Endodermal cell (in vitro differentiated cells): ENCODE measurements at regions not wholly inside any gene's neighbourhood (a gene's known extent, or its start where the extent isn't known, plus 50 kb on each side); places are given as distances from the start of the nearest gene placed in this dataset.

Source experiments
- DNase-seq: peaks from one replicate; pipeline ENCODE4 v3.0.0-alpha.2; 2017
- H3K27ac ChIP-seq: 2 replicates; pipeline ENCODE4 v1.5.1; 2013; ENCODE audit warnings: mild to moderate bottlenecking, low read depth, low read length, moderate library complexity
- H3K27me3 ChIP-seq: 2 replicates; pipeline ENCODE4 v1.6.1; 2013; ENCODE audit warnings: mild to moderate bottlenecking, low read length, moderate library complexity; ENCODE audit not compliant: insufficient read depth, control insufficient read depth, poor library complexity, severe bottlenecking
- H3K36me3 ChIP-seq: 2 replicates; pipeline ENCODE4 v1.7.0; 2013; ENCODE audit warnings: mild to moderate bottlenecking, low read length, moderate library complexity; ENCODE audit not compliant: control insufficient read depth, insufficient read depth
- H3K4me1 ChIP-seq: one replicate; pipeline ENCODE4 v1.7.0; 2013; ENCODE audit warnings: low read length; ENCODE audit not compliant: control insufficient read depth, insufficient read depth
- H3K4me3 ChIP-seq: 2 replicates; pipeline ENCODE4 v1.5.1; 2013; ENCODE audit warnings: mild to moderate bottlenecking, low read length, moderate library complexity
- H3K9ac ChIP-seq: 2 replicates; pipeline ENCODE4 v1.6.1; 2013; ENCODE audit warnings: mild to moderate bottlenecking, low read length, moderate library complexity; ENCODE audit not compliant: poor library complexity, severe bottlenecking; ENCODE audit errors: extremely low read depth
- H3K9me3 ChIP-seq: 2 replicates; pipeline ENCODE4 v1.6.1; 2013; ENCODE audit warnings: mild to moderate bottlenecking, low read length, moderate library complexity; ENCODE audit not compliant: control insufficient read depth
- H3K27ac Mint-ChIP-seq: 2 replicates; pipeline ENCODE4 v1.8.0; 2020; ENCODE audit warnings: mixed read lengths
- H3K27me3 Mint-ChIP-seq: 2 replicates; pipeline ENCODE4 v1.8.0; 2021; ENCODE audit warnings: mild to moderate bottlenecking, mixed read lengths; ENCODE audit not compliant: insufficient read depth
- H3K36me3 Mint-ChIP-seq: 2 replicates; pipeline ENCODE4 v1.8.0; 2020; ENCODE audit warnings: low read depth, mixed read lengths
- H3K4me1 Mint-ChIP-seq: 2 replicates; pipeline ENCODE4 v1.8.0; 2020; ENCODE audit warnings: mixed read lengths
- H3K4me3 Mint-ChIP-seq: 2 replicates; pipeline ENCODE4 v1.8.0; 2020; ENCODE audit warnings: mild to moderate bottlenecking, moderate library complexity, mixed read lengths
- H3K9me3 Mint-ChIP-seq: 2 replicates; pipeline ENCODE4 v1.8.0; 2020; ENCODE audit warnings: mild to moderate bottlenecking, mixed read lengths
- CTCF ChIP-seq: fragments of 200-600 bp; sonication (generic); conservative IDR thresholded peaks from 2 replicates; pipeline ENCODE4 v1.5.0; 2021; ENCODE audit warnings: antibody characterized with exemption, mild to moderate bottlenecking
- WGBS, 2 experiments: methylation state at CpG; one replicate each; pipeline versions ENCODE4 v1.1.5 to v1.1.7; 2013; ENCODE audit warnings: missing lambda C conversion rate in 2 of 2, mixed read lengths in 1 of 2; ENCODE audit not compliant: insufficient coverage in 1 of 2, insufficient read length in 1 of 2; 5-methylcytosine and 5-hydroxymethylcytosine counted together

DNA sequence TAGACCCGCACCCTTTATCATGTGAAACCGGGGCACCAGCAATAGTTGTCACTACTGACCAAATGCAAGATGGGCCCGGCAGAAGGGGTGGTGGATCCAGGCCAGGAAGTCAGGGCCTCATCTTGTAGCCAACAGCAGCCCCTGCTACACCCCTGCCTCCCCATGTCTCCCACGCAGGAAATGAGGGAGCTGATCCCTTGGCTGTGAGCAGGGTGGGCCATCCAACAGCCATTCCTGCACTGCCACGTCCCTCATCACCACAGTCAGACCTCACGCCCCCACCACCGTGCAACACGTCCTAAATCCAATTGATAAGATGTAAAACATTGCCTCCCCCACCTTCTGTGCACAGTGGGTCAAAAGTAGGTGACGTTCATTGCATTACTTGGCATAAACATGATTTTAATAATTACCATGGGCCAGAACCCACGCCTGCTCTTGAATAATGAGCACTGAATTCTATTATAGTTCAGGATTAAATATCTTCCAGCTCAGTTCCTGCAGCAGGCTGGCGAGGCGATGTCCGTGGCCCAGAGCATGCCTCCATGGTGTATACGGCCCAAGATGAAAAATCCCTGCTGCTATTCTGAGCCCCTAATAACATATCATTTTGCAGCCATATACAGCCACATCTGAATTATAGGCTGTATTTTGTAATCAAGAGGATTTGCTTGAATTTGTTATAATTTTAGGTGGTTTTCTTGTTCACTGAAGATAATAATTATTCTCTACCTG is 1373.8 kb downstream of the BRD1 start:
- H3K4me1 Mint-ChIP-seq: no peaks in the 10 kb centered on the region

DNA sequence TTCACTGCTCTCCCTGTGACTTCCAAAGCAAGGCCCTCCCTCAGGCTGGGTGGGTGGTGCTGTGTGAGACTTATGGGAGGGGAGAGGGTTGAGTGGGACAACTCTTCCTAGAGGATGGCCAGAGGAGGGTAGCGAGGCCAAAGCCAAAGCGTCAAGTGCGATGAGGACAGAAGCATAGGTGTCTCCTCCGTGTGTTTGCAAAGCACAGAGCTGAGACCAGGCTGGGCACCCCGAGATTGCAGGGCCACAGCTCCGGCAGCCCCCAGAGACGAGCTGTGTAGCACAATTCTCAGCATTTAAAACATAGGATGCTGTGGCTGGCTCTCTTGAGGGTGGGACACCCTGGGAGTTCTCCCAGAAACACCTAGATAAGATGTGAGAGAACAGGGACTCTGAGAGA is 1374.5 kb downstream of the BRD1 start:
- no peaks in the 10 kb centered on the region for H3K4me1 Mint-ChIP-seq
- no peaks in the 10 kb centered on the region for H3K36me3 Mint-ChIP-seq
- Histone ChIP-seq H3K4me3 (no peak overlapping the region), H3K36me3 (no peaks in the 10 kb centered on the region), H3K9me3 (no peaks in the 10 kb centered on the region), H3K27ac (no peak overlapping the region), H3K27me3 (no peaks in the 10 kb centered on the region), H3K9ac (no peak overlapping the region), H3K4me1 (no peaks in the 10 kb centered on the region)
- no peak for TF ChIP-seq CTCF
- DNase-seq: no peak
- H3K27ac Mint-ChIP-seq: no peak overlapping the region
- no peak overlapping the region for H3K4me3 Mint-ChIP-seq
- H3K9me3 Mint-ChIP-seq: no peaks in the 10 kb centered on the region
- 91 to 92% methylated on average over 4 to 7 of the region's 7 CpGs for WGBS, 2 experiments
- H3K27me3 Mint-ChIP-seq: peaks cover 3% of the 10 kb centered on the region

More for the DNA sequence above, 1373.8 kb downstream of the BRD1 start:
- no peak overlapping the region for H3K4me3 Mint-ChIP-seq
- Histone ChIP-seq H3K27ac (no peak overlapping the region), H3K27me3 (no peaks in the 10 kb centered on the region), H3K9me3 (no peaks in the 10 kb centered on the region), H3K4me3 (no peak overlapping the region), H3K36me3 (no peaks in the 10 kb centered on the region), H3K9ac (no peak overlapping the region), H3K4me1 (no peaks in the 10 kb centered on the region)
- H3K27me3 Mint-ChIP-seq: peaks cover 3% of the 10 kb centered on the region
- no peaks in the 10 kb centered on the region for H3K9me3 Mint-ChIP-seq
- no peak for DNase-seq
- TF ChIP-seq CTCF: no peak
- H3K27ac Mint-ChIP-seq: no peak overlapping the region
- WGBS, 2 experiments: 90 to 96% methylated on average over 11 to 14 of the region's 14 CpGs
- H3K36me3 Mint-ChIP-seq: no peaks in the 10 kb centered on the region

- peaks cover 3% of the 10 kb centered on the region for H3K27me3 Mint-ChIP-seq
- H3K36me3 Mint-ChIP-seq: no peaks in the 10 kb centered on the region
- H3K27me3 ChIP-seq: no peaks in the 10 kb centered on the region
- H3K4me3 ChIP-seq: no peak overlapping the region
- no peaks in the 10 kb centered on the region for H3K36me3 ChIP-seq
- no peaks in the 10 kb centered on the region for H3K4me1 Mint-ChIP-seq
- H3K9me3 Mint-ChIP-seq: no peaks in the 10 kb centered on the region
- DNase-seq: no peak
- H3K9me3 ChIP-seq: no peaks in the 10 kb centered on the region
- TF ChIP-seq CTCF: no peak
- WGBS, 2 experiments: 89 to 90% methylated on average over 5 to 10 of the region's 10 CpGs
- H3K27ac ChIP-seq: no peak overlapping the region
- H3K9ac ChIP-seq: no peak overlapping the region
- H3K4me3 Mint-ChIP-seq: no peak overlapping the region
- H3K4me1 ChIP-seq: no peaks in the 10 kb centered on the region
- no peak overlapping the region for H3K27ac Mint-ChIP-seq
Measured at GRCh38 chr22:48452766-48453165, 1374.9 kb downstream of the BRD1 start.
